ENCODE measurements at regions not wholly inside any gene's neighbourhood (a gene's known extent, or its start where the extent isn't known, plus 50 kb on each side); places are given as distances from the start of the nearest gene placed in this dataset.

GRCh38 chr6:25050356-25050755 is 114.6 kb upstream of the RIPOR2 start:
- Histone ChIP-seq H3K4me1 (ENCODE audit: control insufficient read depth in 2 of 2, insufficient read depth in 2 of 2, low read length in 2 of 2) (peaks cover 18 to 37% of the 10 kb centered on the region in 2 donors), H3K27ac (ENCODE audit: low read depth, low read length) (no peak overlapping the region), H3K36me3 (ENCODE audit: control insufficient read depth in 2 of 3, insufficient read depth in 3 of 3, low read length in 3 of 3) (no peaks in the 10 kb centered on the region), H3K27me3 (ENCODE audit: control insufficient read depth in 2 of 2, insufficient read depth in 2 of 2, low read length in 2 of 2) (no peaks in the 10 kb centered on the region), H3K9me3 (ENCODE audit: control insufficient read depth in 2 of 3, low read length in 3 of 3) (no peaks in the 10 kb centered on the region), H3K4me3 (ENCODE audit: low read length) (no peak overlapping the region)
- Mint-ChIP-seq H3K9me3 (no peaks in the 10 kb centered on the region), H3K4me1 (peaks cover 22 to 56% (median 44%) of the 10 kb centered on the region in 7 donors), H3K27ac (peak overlapping the region in 6 of 9 donors; percentile 8 to 88 (median 48)), H3K36me3 (peaks cover 0 to 9% (median 0%) of the 10 kb centered on the region in 5 donors), H3K27me3 (peaks cover 0 to 1% (median 0%) of the 10 kb centered on the region in 5 donors), H3K4me3 (peak overlapping the region in 9 of 10 donors; percentile 5 to 68 (median 32))
- peak; percentile 94 for ATAC-seq
- DNase-seq: peak in 5 of 9 donors; percentile 29 to 73 (median 45)
- POLR2A ChIA-PET: interaction anchor here (0.9 kb wide), 1 partner anchor 8 kb away, joined by 5 read pairs; no protein-coding TSS in a partner anchor
- CTCF ChIA-PET: interaction anchor here (1.2 to 2.5 kb wide), 2 partner anchors 20 to 23 kb away, joined by 3 to 8 read pairs; no protein-coding TSS in a partner anchor
- intact Hi-C loops (cut with micrococcal nuclease): loop anchor here (1.0 kb wide), 1 partner anchor 8 kb away; no protein-coding TSS in a partner anchor

GRCh38 chr6:25051083-25051482 is 115.3 kb upstream of the RIPOR2 start:
- Histone ChIP-seq H3K27me3 (ENCODE audit: control insufficient read depth in 2 of 2, insufficient read depth in 2 of 2, low read length in 2 of 2) (no peaks in the 10 kb centered on the region), H3K9me3 (ENCODE audit: control insufficient read depth in 2 of 3, low read length in 3 of 3) (no peaks in the 10 kb centered on the region), H3K4me1 (ENCODE audit: control insufficient read depth in 2 of 2, insufficient read depth in 2 of 2, low read length in 2 of 2) (peaks cover 24 to 44% of the 10 kb centered on the region in 2 donors), H3K27ac (ENCODE audit: low read depth, low read length) (no peak overlapping the region), H3K36me3 (ENCODE audit: control insufficient read depth in 2 of 3, insufficient read depth in 3 of 3, low read length in 3 of 3) (no peaks in the 10 kb centered on the region), H3K4me3 (ENCODE audit: low read length) (no peak overlapping the region)
- intact Hi-C loops (cut with micrococcal nuclease): no loop called here
- peak overlapping the region in 4 of 10 donors; percentile 20 to 68 (median 41) for H3K4me3 Mint-ChIP-seq
- ChIA-PET CTCF (interaction anchor here (0.9 to 2.5 kb wide), 3 partner anchors 12 to 24 kb away, joined by 3 to 8 read pairs (median 3); no protein-coding TSS in a partner anchor), POLR2A (interaction anchor here (0.9 kb wide), 1 partner anchor 8 kb away, joined by 5 read pairs; no protein-coding TSS in a partner anchor)
- no peak for ATAC-seq
- H3K9me3 Mint-ChIP-seq: peaks cover 0 to 2% (median 0%) of the 10 kb centered on the region in 11 donors
- H3K27ac Mint-ChIP-seq: peak overlapping the region in 4 of 9 donors; percentile 8 to 88 (median 70)
- no peaks in the 10 kb centered on the region for H3K27me3 Mint-ChIP-seq
- no peak for DNase-seq
- H3K36me3 Mint-ChIP-seq: peaks cover 0 to 9% (median 0%) of the 10 kb centered on the region in 5 donors
- peaks cover 28 to 63% (median 51%) of the 10 kb centered on the region in 7 donors for H3K4me1 Mint-ChIP-seq

GRCh38 chr6:25052181-25052580 is 116.4 kb upstream of the RIPOR2 start:
- POLR2A ChIA-PET: interaction anchor here (0.8 to 3.2 kb wide), 2 partner anchors 10 to 13 kb away, joined by 3 to 12 read pairs; no protein-coding TSS in a partner anchor
- H3K4me1 ChIP-seq (ENCODE audit: control insufficient read depth in 2 of 2, insufficient read depth in 2 of 2, low read length in 2 of 2): peaks cover 34 to 55% of the 10 kb centered on the region in 2 donors

GRCh38 chr6:25053875-25054371 is 118.2 kb upstream of the RIPOR2 start:
- Mint-ChIP-seq H3K27ac (peak overlapping the region in 1 of 9 donors; percentile 59), H3K27me3 (no peaks in the 10 kb centered on the region), H3K36me3 (peaks cover 0 to 4% (median 0%) of the 10 kb centered on the region in 5 donors), H3K4me1 (peaks cover 39 to 80% (median 65%) of the 10 kb centered on the region in 7 donors), H3K9me3 (peaks cover 0 to 3% (median 0%) of the 10 kb centered on the region in 11 donors), H3K4me3 (no peak overlapping the region)
- Histone ChIP-seq H3K36me3 (ENCODE audit: control insufficient read depth in 2 of 3, insufficient read depth in 3 of 3, low read length in 3 of 3) (no peaks in the 10 kb centered on the region), H3K9me3 (ENCODE audit: control insufficient read depth in 2 of 3, low read length in 3 of 3) (no peaks in the 10 kb centered on the region), H3K27me3 (ENCODE audit: control insufficient read depth in 2 of 2, insufficient read depth in 2 of 2, low read length in 2 of 2) (no peaks in the 10 kb centered on the region), H3K4me1 (ENCODE audit: control insufficient read depth in 2 of 2, insufficient read depth in 2 of 2, low read length in 2 of 2) (peaks cover 36 to 59% of the 10 kb centered on the region in 2 donors), H3K4me3 (ENCODE audit: low read length) (no peak overlapping the region), H3K27ac (ENCODE audit: low read depth, low read length) (no peak overlapping the region)
- DNase-seq: no peak
- POLR2A ChIA-PET: interaction anchor here (0.6 to 3.2 kb wide), 7 partner anchors 8 to 117 kb away, joined by 3 to 12 read pairs (median 4); no protein-coding TSS in a partner anchor
- CTCF ChIA-PET: interaction anchor here (1.0 to 2.8 kb wide), 3 partner anchors 10 to 209 kb away, joined by 3 to 16 read pairs (median 3); no protein-coding TSS in a partner anchor
- intact Hi-C loops (cut with micrococcal nuclease): no loop called here
- ATAC-seq: no peak

More at GRCh38 chr6:25052181-25052580, 116.4 kb upstream of the RIPOR2 start:
- H3K9me3 Mint-ChIP-seq: peaks cover 0 to 3% (median 0%) of the 10 kb centered on the region in 11 donors
- peak overlapping the region in 2 of 9 donors; percentile 0 to 26 for H3K27ac Mint-ChIP-seq
- Histone ChIP-seq H3K4me3 (ENCODE audit: low read length) (no peak overlapping the region), H3K9me3 (ENCODE audit: control insufficient read depth in 2 of 3, low read length in 3 of 3) (no peaks in the 10 kb centered on the region), H3K27ac (ENCODE audit: low read depth, low read length) (no peak overlapping the region), H3K36me3 (ENCODE audit: control insufficient read depth in 2 of 3, insufficient read depth in 3 of 3, low read length in 3 of 3) (no peaks in the 10 kb centered on the region), H3K27me3 (ENCODE audit: control insufficient read depth in 2 of 2, insufficient read depth in 2 of 2, low read length in 2 of 2) (no peaks in the 10 kb centered on the region)
- CTCF ChIA-PET: interaction anchor here (1.2 to 2.8 kb wide), 3 partner anchors 19 to 25 kb away, joined by 6 to 16 read pairs (median 8); no protein-coding TSS in a partner anchor
- DNase-seq: no peak
- intact Hi-C loops (cut with micrococcal nuclease): no loop called here
- H3K36me3 Mint-ChIP-seq: peaks cover 0 to 8% (median 0%) of the 10 kb centered on the region in 5 donors
- no peak overlapping the region for H3K4me3 Mint-ChIP-seq
- ATAC-seq: no peak
- H3K27me3 Mint-ChIP-seq: no peaks in the 10 kb centered on the region
- H3K4me1 Mint-ChIP-seq: peaks cover 39 to 73% (median 61%) of the 10 kb centered on the region in 7 donors

- H3K4me3 ChIP-seq (ENCODE audit: low read length): no peak overlapping the region
- Mint-ChIP-seq H3K27me3 (no peaks in the 10 kb centered on the region), H3K4me1 (peaks cover 39 to 78% (median 64%) of the 10 kb centered on the region in 7 donors), H3K4me3 (peak overlapping the region in 1 of 10 donors; percentile 1), H3K27ac (peak overlapping the region in 1 of 9 donors; percentile 21), H3K36me3 (peaks cover 0 to 4% (median 0%) of the 10 kb centered on the region in 5 donors), H3K9me3 (peaks cover 0 to 3% (median 0%) of the 10 kb centered on the region in 11 donors)
- ATAC-seq: no peak
- no peak for DNase-seq
- H3K36me3 ChIP-seq (ENCODE audit: control insufficient read depth in 2 of 3, insufficient read depth in 3 of 3, low read length in 3 of 3): no peaks in the 10 kb centered on the region
- H3K4me1 ChIP-seq (ENCODE audit: control insufficient read depth in 2 of 2, insufficient read depth in 2 of 2, low read length in 2 of 2): peaks cover 36 to 59% of the 10 kb centered on the region in 2 donors
- POLR2A ChIA-PET: interaction anchor here (0.6 to 3.2 kb wide), 5 partner anchors 10 to 117 kb away, joined by 3 to 12 read pairs (median 4); no protein-coding TSS in a partner anchor
- no peaks in the 10 kb centered on the region for H3K9me3 ChIP-seq (ENCODE audit: control insufficient read depth in 2 of 3, low read length in 3 of 3)
- no peak overlapping the region for H3K27ac ChIP-seq (ENCODE audit: low read depth, low read length)
- CTCF ChIA-PET: interaction anchor here (1.0 to 2.8 kb wide), 3 partner anchors 9 to 210 kb away, joined by 3 to 16 read pairs (median 3); no protein-coding TSS in a partner anchor
- intact Hi-C loops (cut with micrococcal nuclease): no loop called here
- H3K27me3 ChIP-seq (ENCODE audit: control insufficient read depth in 2 of 2, insufficient read depth in 2 of 2, low read length in 2 of 2): no peaks in the 10 kb centered on the region
Measured at GRCh38 chr6:25054469-25054868, 118.7 kb upstream of the RIPOR2 start.

- peak overlapping the region; percentile 49 to 91 (median 77) for H3K4me3 Mint-ChIP-seq
- POLR2A ChIA-PET: interaction anchor here (0.9 to 1.1 kb wide), 2 partner anchors 11 to 29 kb away, joined by 3 to 4 read pairs; no protein-coding TSS in a partner anchor
- H3K27me3 ChIP-seq (ENCODE audit: control insufficient read depth in 2 of 2, insufficient read depth in 2 of 2, low read length in 2 of 2): no peaks in the 10 kb centered on the region
- no peaks in the 10 kb centered on the region for H3K36me3 ChIP-seq (ENCODE audit: control insufficient read depth in 2 of 3, insufficient read depth in 3 of 3, low read length in 3 of 3)
- H3K4me3 ChIP-seq (ENCODE audit: low read length): no peak overlapping the region
- peak in 8 of 9 donors; percentile 50 to 86 (median 76) for DNase-seq
- no peaks in the 10 kb centered on the region for H3K9me3 ChIP-seq (ENCODE audit: control insufficient read depth in 2 of 3, low read length in 3 of 3)
- H3K27ac Mint-ChIP-seq: peak overlapping the region; percentile 61 to 95 (median 87)
- ATAC-seq: peak; percentile 96
- peaks cover 24 to 45% of the 10 kb centered on the region in 2 donors for H3K4me1 ChIP-seq (ENCODE audit: control insufficient read depth in 2 of 2, insufficient read depth in 2 of 2, low read length in 2 of 2)
- H3K27ac ChIP-seq (ENCODE audit: low read depth, low read length): peak overlapping the region; percentile 9
- H3K9me3 Mint-ChIP-seq: peaks cover 0 to 3% (median 0%) of the 10 kb centered on the region in 11 donors
- intact Hi-C loops (cut with micrococcal nuclease): loop anchor here (1.0 to 2.0 kb wide), 6 partner anchors 14 to 29 kb away; no protein-coding TSS in a partner anchor
- H3K4me1 Mint-ChIP-seq: peaks cover 30 to 62% (median 54%) of the 10 kb centered on the region in 7 donors
- H3K36me3 Mint-ChIP-seq: peaks cover 0 to 9% (median 0%) of the 10 kb centered on the region in 5 donors
- CTCF ChIA-PET: interaction anchor here (1.0 to 1.2 kb wide), 3 partner anchors 29 to 475 kb away, joined by 3 to 4 read pairs (median 4); partner anchors contain the start of gene RIPOR2
- no peaks in the 10 kb centered on the region for H3K27me3 Mint-ChIP-seq
Measured at GRCh38 chr6:25056130-25056529, 120.4 kb upstream of the RIPOR2 start.
